GM12892 (cell line): ENCODE measurements at regions not wholly inside any gene's neighbourhood (a gene's known extent, or its start where the extent isn't known, plus 50 kb on each side); places are given as distances from the start of the nearest gene placed in this dataset.

ENCODE experiments used
- DNase-seq: peaks from one replicate; pipeline ENCODE4 v3.0.0; 2011; ENCODE audit not compliant: insufficient read length
- FAIRE-seq: peaks from 2 replicates; lab custom pipeline; 2011; peaks lifted over from hg19 to GRCh38; lab: Jason Lieb, UNC
- POLR2A ChIP-seq: IDR thresholded peaks from 2 replicates; pipeline ENCODE4 v1.6.1; 2011; ENCODE audit warnings: low read depth, low read length, control low read depth
- POLR2AphosphoS5 ChIP-seq: IDR thresholded peaks from 2 replicates; pipeline ENCODE4 v1.6.1; 2011; ENCODE audit warnings: low read depth, low read length, control low read depth
- TAF1 ChIP-seq: IDR thresholded peaks from 2 replicates; pipeline ENCODE4 v1.6.1; 2011; ENCODE audit warnings: low read depth, mild to moderate bottlenecking, control low read depth, low read length, borderline replicate concordance

DNA sequence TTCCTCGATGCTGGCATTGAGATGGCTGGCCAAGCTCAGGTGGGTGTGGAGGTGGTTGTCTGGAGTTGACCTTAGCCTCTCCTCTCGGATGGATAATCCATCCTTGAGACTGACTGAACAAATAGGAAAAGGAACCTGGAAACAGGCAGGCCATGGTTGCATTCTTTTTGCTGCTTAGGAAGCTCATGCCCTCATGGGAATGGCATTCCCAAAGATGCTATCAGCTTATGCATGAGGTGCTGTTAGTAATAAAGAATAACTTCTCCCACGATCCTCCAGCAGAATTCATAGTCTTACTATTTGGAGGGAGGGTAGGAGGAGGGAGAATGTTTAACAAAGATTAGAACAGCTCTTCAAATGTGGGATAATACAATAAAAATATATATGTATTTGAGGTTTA lies 303.0 kb upstream of the TPM1 start:
- DNase-seq = no peak
- TF ChIP-seq POLR2AphosphoS5 = no peak
- TF ChIP-seq POLR2A = no peak
- no peak for TF ChIP-seq TAF1
- FAIRE-seq = no peak

DNA sequence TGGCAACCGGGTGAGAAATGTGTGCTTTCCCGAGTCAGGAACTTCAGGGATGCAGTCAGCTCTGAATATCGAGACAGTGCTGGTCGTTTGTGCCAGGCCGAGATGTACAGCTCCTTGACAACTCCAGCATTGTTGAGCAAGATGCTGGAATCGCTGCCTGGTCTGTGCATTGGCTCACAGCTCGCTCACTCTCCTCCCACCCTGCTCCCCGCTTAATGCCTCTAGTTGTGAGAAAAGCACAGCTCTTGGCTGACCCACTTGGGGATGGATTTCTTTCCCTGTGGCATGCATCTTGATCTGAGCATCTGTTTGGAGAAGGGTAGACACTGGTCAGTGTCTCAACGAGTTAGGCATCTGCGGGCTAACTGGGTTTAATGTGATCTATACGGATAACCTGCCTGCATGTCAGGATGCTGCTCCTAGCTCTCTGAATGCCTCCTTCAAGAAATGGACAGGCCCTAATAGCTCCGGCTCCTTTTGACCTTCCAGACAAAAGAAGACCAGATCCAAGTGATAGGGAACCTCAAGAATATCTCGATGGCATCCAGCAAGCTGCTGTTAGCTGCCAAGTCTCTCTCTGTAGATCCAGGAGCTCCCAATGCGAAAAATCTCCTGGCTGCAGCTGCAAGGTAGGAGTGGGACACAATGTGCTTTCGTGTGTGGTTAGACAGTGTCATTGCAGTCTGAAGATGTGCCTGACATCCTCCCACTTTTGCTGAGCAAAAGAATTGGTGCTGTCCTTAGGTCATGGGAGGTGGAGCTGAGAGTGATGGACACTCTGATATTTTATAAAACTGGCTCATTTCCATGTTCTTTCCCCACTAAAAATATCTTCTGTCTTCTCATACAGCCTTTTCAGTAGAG lies 302.2 kb upstream of the TPM1 start:
- no peak for DNase-seq
- FAIRE-seq = peak; percentile 27

DNA sequence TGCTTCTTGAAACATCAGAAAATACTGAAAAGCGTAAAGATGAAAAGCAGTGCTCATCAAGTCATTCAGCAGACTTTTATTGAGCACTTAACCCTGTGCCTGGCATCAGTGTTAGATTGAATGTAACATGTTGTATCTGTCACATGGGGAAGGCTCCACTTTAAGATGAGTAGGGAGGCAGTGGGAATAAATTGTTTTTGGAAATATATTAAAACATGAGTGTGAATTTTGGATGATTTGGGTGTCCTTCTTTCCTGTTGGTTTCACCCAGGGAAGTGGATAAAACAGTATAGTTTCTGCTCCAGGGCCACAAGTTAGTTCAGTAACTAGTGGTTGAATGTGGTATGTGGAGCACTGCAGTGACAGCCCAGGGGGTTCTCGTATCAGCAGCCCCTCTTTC lies 301.4 kb upstream of the TPM1 start:
- DNase-seq (no peak), FAIRE-seq (no peak)
- no peak for TF ChIP-seq TAF1
- no peak for TF ChIP-seq POLR2AphosphoS5
- no peak for TF ChIP-seq POLR2A

More for the DNA sequence above, 302.2 kb upstream of the TPM1 start:
- TF ChIP-seq POLR2A = no peak
- no peak for TF ChIP-seq POLR2AphosphoS5
- no peak for TF ChIP-seq TAF1

- TF ChIP-seq TAF1 (no peak), POLR2A (no peak), POLR2AphosphoS5 (no peak)
- DNase-seq = peak; percentile 26
- FAIRE-seq = no peak
Observed at GRCh38 chr15:62742409-62743171, 300.0 kb upstream of the TPM1 start.

GRCh38 chr15:62745621-62746225 lies 296.8 kb upstream of the TPM1 start:
- no peak for DNase-seq
- no peak for TF ChIP-seq POLR2A
- TF ChIP-seq POLR2AphosphoS5 = no peak
- TF ChIP-seq TAF1 = no peak
- no peak for FAIRE-seq

GRCh38 chr15:62748196-62748595 lies 294.4 kb upstream of the TPM1 start:
- DNase-seq (no peak), FAIRE-seq (no peak)
- TF ChIP-seq POLR2AphosphoS5 (no peak), TAF1 (no peak), POLR2A (no peak)

GRCh38 chr15:62749036-62749815 lies 293.3 kb upstream of the TPM1 start:
- no peak for FAIRE-seq
- no peak for DNase-seq
- TF ChIP-seq TAF1 (no peak), POLR2AphosphoS5 (no peak), POLR2A (no peak)

DNA sequence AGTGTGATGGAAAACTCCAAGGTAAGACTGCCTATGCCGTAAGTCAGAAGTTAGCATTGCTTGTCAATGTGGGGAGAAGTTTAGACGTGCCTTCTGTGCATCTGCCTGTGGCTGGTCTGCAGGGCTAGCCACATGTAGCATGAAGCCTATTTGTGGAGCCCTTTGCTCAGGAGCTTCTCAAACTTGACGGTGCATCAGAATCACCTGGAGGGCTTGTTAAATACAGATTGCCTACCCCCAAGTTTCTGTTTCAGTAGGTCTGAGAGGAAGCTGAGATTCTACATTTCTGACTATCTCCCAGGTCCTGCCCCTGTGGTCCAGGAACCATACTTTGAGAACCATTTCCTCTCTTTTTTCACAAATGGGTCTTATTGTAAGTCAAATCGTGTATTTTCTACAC lies 292.1 kb upstream of the TPM1 start:
- FAIRE-seq (no peak), DNase-seq (no peak)
- TF ChIP-seq TAF1 (no peak), POLR2A (no peak), POLR2AphosphoS5 (no peak)

DNA sequence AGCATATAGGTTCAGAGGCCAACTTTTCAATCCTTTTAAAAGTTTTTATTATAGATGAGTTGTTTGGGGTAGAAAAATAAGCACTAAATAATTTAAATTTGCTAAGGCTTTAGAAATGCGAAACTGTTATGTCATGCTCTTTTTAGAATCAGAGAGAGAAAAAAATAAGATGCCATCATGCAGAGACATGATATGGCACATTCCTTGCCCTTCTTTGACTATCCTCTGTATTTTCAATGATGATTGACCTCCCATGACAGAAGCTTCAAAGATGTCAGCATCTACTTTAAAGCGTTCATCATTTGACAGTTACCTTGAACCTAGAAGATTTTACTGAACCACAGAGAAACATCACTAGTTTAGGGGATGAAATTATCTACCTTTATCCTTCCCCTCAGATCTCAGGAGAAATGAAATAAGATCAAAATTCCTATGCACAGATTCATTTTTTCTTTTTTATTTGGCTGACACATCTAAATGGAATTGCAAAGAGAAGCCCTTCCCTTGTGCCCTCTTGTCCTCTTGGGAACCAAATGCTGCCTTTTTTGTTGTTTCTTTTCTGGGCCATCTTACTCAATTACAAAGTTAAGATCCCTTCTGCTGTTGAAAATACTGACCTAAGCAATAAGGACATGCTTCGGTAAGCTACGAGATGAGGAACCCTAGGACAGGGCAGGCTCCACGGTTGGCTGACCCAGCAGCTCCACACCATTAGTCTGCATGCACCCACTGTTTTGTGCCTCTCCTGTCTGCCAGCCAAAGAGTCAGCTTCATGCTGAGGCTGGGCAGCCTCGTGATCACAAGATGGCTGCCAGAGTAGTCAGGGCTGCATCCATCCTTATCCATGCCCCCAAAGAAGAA lies 289.7 kb upstream of the TPM1 start:
- DNase-seq (no peak), FAIRE-seq (no peak)
- TF ChIP-seq POLR2A (no peak), POLR2AphosphoS5 (no peak)

GRCh38 chr15:62753518-62754221 lies 288.9 kb upstream of the TPM1 start:
- DNase-seq (no peak), FAIRE-seq (no peak)
- TF ChIP-seq TAF1 (no peak), POLR2A (no peak), POLR2AphosphoS5 (no peak)
